HG02938 (cell line): ENCODE measurements at regions not wholly inside any gene's neighbourhood (a gene's known extent, or its start where the extent isn't known, plus 50 kb on each side); places are given as distances from the start of the nearest gene placed in this dataset.

Source experiments
- ATAC-seq: cut with Tn5 transposase; IDR thresholded peaks from one replicate; pipeline ENCODE4 v1.9.1; 2021; ENCODE audit warnings: mild to moderate bottlenecking, moderate library complexity; ENCODE audit not compliant: unreplicated experiment

GRCh38 chr2:11988691-11989353, 242.4 kb downstream of the LPIN1 start:
- ATAC-seq, result no peak

GRCh38 chr2:11989354-11989703, 242.9 kb downstream of the LPIN1 start:
- ATAC-seq, result no peak

- no peak for ATAC-seq
Observed at GRCh38 chr2:11990576-11990975, 244.1 kb downstream of the LPIN1 start.

- ATAC-seq, result no peak
Observed at GRCh38 chr2:11993749-11994148, 247.3 kb downstream of the LPIN1 start.

- ATAC-seq, result no peak
Observed at GRCh38 chr2:11995456-11995855, 249.0 kb downstream of the LPIN1 start.

- no peak for ATAC-seq
Observed at GRCh38 chr2:11996618-11997017, 250.2 kb downstream of the LPIN1 start.

- ATAC-seq, result no peak
Observed at GRCh38 chr2:11997142-11997541, 250.7 kb downstream of the LPIN1 start.

- ATAC-seq, result no peak
Observed at GRCh38 chr2:11998218-11998617, 251.8 kb downstream of the LPIN1 start.

- ATAC-seq, result no peak
Observed at GRCh38 chr2:11998626-11999378, 252.4 kb downstream of the LPIN1 start.

- ATAC-seq, result no peak
Observed at GRCh38 chr2:12001621-12002020, 255.2 kb downstream of the LPIN1 start.

GRCh38 chr2:12002215-12002614, 255.8 kb downstream of the LPIN1 start:
- no peak for ATAC-seq

- no peak for ATAC-seq
Observed at GRCh38 chr2:12004713-12005112, 258.3 kb downstream of the LPIN1 start.

- peak; percentile 72 for ATAC-seq
Observed at GRCh38 chr2:12005886-12006681, 259.7 kb downstream of the LPIN1 start.

GRCh38 chr2:12006850-12007249, 260.4 kb downstream of the LPIN1 start:
- ATAC-seq, result no peak

GRCh38 chr2:12007282-12007681, 260.9 kb downstream of the LPIN1 start:
- no peak for ATAC-seq

GRCh38 chr2:12008425-12009061, 262.1 kb downstream of the LPIN1 start:
- ATAC-seq, result peak; percentile 90

- ATAC-seq, result no peak
Observed at GRCh38 chr2:12009323-12009905, 263.0 kb downstream of the LPIN1 start.

GRCh38 chr2:12010059-12010458, 263.6 kb downstream of the LPIN1 start:
- ATAC-seq, result no peak

- ATAC-seq, result no peak
Observed at GRCh38 chr2:12010779-12011178, 264.3 kb downstream of the LPIN1 start.

- ATAC-seq, result no peak
Observed at GRCh38 chr2:12014088-12014960, 267.9 kb downstream of the LPIN1 start.
